GM12865 (cell line): ENCODE measurements at regions not wholly inside any gene's neighbourhood (a gene's known extent, or its start where the extent isn't known, plus 50 kb on each side); places are given as distances from the start of the nearest gene placed in this dataset.

Source experiments
- DNase-seq: peaks from one replicate; pipeline ENCODE4 v3.0.0; 2010; ENCODE audit warnings: low read depth
- H3K4me3 ChIP-seq: 2 replicates; pipeline ENCODE4 v1.5.1; 2011; ENCODE audit warnings: mild to moderate bottlenecking, low read depth, low read length, control low read depth
- TF ChIP-seq, protein P1 (sequence below): IDR thresholded peaks from 2 replicates; pipeline ENCODE4 v1.5.1; 2011; ENCODE audit warnings: low read length, control low read depth, low read depth, inconsistent platforms; ENCODE audit not compliant: insufficient read depth; ENCODE audit errors: missing control alignments

DNA sequence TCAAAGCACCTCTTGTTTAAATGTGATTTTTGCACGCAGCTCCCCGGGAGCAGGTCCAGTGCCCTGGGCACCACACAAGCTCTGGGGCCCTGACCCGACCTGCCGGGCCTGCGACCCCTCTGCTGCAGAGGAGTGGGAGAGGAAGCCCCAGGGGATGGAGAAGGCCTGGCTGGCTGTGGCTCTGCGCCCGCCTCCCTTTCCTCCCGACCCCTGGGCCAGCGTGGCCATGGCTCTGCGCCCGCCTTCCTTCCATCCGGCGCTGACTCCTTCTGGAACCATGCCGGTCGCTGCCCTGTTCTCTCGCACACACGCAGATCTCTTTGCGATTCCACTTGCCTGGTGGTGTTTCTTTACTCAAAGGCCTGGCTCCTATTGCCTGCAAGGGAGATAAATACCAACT is 166.5 kb upstream of the SALL3 start:
- no peak for DNase-seq
- TF ChIP-seq, protein P1, sequence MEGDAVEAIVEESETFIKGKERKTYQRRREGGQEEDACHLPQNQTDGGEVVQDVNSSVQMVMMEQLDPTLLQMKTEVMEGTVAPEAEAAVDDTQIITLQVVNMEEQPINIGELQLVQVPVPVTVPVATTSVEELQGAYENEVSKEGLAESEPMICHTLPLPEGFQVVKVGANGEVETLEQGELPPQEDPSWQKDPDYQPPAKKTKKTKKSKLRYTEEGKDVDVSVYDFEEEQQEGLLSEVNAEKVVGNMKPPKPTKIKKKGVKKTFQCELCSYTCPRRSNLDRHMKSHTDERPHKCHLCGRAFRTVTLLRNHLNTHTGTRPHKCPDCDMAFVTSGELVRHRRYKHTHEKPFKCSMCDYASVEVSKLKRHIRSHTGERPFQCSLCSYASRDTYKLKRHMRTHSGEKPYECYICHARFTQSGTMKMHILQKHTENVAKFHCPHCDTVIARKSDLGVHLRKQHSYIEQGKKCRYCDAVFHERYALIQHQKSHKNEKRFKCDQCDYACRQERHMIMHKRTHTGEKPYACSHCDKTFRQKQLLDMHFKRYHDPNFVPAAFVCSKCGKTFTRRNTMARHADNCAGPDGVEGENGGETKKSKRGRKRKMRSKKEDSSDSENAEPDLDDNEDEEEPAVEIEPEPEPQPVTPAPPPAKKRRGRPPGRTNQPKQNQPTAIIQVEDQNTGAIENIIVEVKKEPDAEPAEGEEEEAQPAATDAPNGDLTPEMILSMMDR, result no peak
- H3K4me3 ChIP-seq, result no peak overlapping the region

- H3K4me3 ChIP-seq, result no peak overlapping the region
- no peak for DNase-seq
- TF ChIP-seq, protein P1, result no peak
These were observed 165.5 kb upstream of the SALL3 start for GRCh38 chr18:78813936-78814710.

- TF ChIP-seq, protein P1, result no peak
- H3K4me3 ChIP-seq, result no peak overlapping the region
- DNase-seq, result no peak
These were observed 164.9 kb upstream of the SALL3 start for GRCh38 chr18:78814766-78815165.

GRCh38 chr18:78816114-78816513 is 163.5 kb upstream of the SALL3 start:
- H3K4me3 ChIP-seq, result no peak overlapping the region
- TF ChIP-seq, protein P1, result no peak
- no peak for DNase-seq

DNA sequence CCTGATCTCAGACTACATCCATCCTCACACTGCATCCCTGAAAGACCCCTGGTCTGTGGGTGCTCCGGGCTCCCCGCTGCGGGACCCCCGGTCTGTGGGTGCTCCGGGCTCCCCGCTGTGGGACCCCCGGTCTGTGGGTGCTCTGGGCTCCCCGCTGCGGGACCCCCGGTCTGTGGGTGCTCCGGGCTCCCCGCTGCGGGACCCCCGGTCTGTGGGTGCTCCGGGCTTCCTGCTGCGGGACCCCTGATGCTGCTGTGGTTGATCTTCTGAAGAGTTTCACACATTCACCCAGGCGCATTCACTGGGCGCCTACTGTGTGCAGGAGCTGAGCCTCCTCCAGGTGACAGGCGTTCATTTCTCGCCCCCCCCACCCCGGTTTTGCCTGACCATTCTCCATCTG is 162.7 kb upstream of the SALL3 start:
- DNase-seq, result no peak
- TF ChIP-seq, protein P1, result no peak
- H3K4me3 ChIP-seq, result no peak overlapping the region

GRCh38 chr18:78818495-78818894 is 161.1 kb upstream of the SALL3 start:
- TF ChIP-seq, protein P1, result no peak
- no peak overlapping the region for H3K4me3 ChIP-seq
- no peak for DNase-seq

DNA sequence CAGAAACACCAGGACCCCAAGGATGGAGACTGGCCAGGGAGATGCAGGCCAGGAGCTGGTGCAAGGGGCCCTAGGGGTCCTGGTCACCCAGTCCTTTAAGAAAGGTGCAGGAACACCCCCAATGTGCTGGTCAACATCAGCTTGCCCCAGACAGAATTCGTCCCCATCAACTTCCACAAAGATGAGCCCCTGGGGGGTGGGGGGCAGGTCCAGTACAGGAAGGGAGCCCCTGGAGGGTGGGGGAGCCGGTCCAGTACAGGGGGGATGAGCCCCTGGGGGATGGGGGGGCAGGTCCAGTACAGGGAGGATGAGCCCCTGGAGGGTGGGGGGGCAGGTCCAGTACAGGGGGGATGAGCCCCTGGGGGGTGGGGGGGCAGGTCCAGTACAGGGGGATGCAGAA is 160.7 kb upstream of the SALL3 start:
- H3K4me3 ChIP-seq, result no peak overlapping the region
- no peak for DNase-seq
- TF ChIP-seq, protein P1, result no peak
